Naive B cell (primary cell): ENCODE measurements at regions not wholly inside any gene's neighbourhood (a gene's known extent, or its start where the extent isn't known, plus 50 kb on each side); places are given as distances from the start of the nearest gene placed in this dataset.

Source experiments
- ATAC-seq, 2 donors: fragments of 150-1000 bp; cut with Tn5 transposase; 2 replicates each; pipeline ENCODE4 v1.10.0; 2021; ENCODE audit warnings: low read depth in 2 of 2, mild to moderate bottlenecking in 2 of 2, moderate library complexity in 2 of 2
- DNase-seq: peaks from one replicate; pipeline ENCODE4 v3.0.0; 2022
- H3K27ac Mint-ChIP-seq, 6 donors: one replicate each; pipeline ENCODE4 v1.8.0; 2020 to 2022; ENCODE audit warnings: mild to moderate bottlenecking in 6 of 6, mixed read lengths in 6 of 6, moderate library complexity in 5 of 6, inconsistent platforms in 2 of 6
- H3K27me3 Mint-ChIP-seq, 3 donors: one replicate each; pipeline ENCODE4 v1.8.0; 2021 to 2022; ENCODE audit warnings: mixed read lengths in 3 of 3, mild to moderate bottlenecking in 1 of 3
- H3K36me3 Mint-ChIP-seq, 2 donors: one replicate each; pipeline ENCODE4 v1.8.0; 2020 to 2022; ENCODE audit warnings: mixed read lengths in 2 of 2, inconsistent platforms in 1 of 2, mild to moderate bottlenecking in 1 of 2
- H3K4me1 Mint-ChIP-seq, 3 donors: one replicate each; pipeline ENCODE4 v1.8.0; 2020 to 2022; ENCODE audit warnings: mixed read lengths in 3 of 3, inconsistent platforms in 1 of 3, mild to moderate bottlenecking in 1 of 3, moderate library complexity in 1 of 3
- H3K4me3 Mint-ChIP-seq, 8 donors: one replicate each; pipeline ENCODE4 v1.8.0; 2020 to 2022; ENCODE audit warnings: mild to moderate bottlenecking in 8 of 8, mixed read lengths in 8 of 8, moderate library complexity in 8 of 8, inconsistent platforms in 2 of 8
- H3K9me3 Mint-ChIP-seq, 7 donors: one replicate each; pipeline ENCODE4 v1.8.0; 2020 to 2022; ENCODE audit warnings: mixed read lengths in 7 of 7, mild to moderate bottlenecking in 5 of 7, inconsistent platforms in 2 of 7, moderate library complexity in 1 of 7

DNA sequence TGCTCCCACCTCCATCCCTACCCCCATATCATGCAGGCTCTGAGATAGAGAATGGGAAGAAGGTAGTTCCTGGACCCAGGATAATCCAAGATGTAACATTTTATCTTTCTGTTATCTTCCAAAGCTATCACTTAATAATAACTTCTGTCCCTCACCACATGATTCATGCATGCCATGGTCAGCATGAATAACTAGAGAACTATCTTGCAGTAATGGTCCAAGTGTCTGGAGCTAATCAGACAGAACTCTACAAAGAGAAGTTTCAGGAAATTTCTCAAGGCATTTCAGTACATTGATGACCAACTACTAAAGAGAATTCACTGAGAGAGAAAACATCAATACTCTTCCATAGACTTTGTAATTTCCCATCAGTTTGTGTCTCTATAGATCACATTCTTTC, 1469.7 kb upstream of the PIK3C3 start:
- H3K4me3 Mint-ChIP-seq, result no peak overlapping the region
- H3K27ac Mint-ChIP-seq, result no peak overlapping the region
- ATAC-seq, result no peak
- no peak for DNase-seq
- no peaks in the 10 kb centered on the region for H3K36me3 Mint-ChIP-seq
- H3K9me3 Mint-ChIP-seq, result peaks cover 0 to 6% (median 0%) of the 10 kb centered on the region in 7 donors
- H3K4me1 Mint-ChIP-seq, result no peaks in the 10 kb centered on the region
- no peaks in the 10 kb centered on the region for H3K27me3 Mint-ChIP-seq

DNA sequence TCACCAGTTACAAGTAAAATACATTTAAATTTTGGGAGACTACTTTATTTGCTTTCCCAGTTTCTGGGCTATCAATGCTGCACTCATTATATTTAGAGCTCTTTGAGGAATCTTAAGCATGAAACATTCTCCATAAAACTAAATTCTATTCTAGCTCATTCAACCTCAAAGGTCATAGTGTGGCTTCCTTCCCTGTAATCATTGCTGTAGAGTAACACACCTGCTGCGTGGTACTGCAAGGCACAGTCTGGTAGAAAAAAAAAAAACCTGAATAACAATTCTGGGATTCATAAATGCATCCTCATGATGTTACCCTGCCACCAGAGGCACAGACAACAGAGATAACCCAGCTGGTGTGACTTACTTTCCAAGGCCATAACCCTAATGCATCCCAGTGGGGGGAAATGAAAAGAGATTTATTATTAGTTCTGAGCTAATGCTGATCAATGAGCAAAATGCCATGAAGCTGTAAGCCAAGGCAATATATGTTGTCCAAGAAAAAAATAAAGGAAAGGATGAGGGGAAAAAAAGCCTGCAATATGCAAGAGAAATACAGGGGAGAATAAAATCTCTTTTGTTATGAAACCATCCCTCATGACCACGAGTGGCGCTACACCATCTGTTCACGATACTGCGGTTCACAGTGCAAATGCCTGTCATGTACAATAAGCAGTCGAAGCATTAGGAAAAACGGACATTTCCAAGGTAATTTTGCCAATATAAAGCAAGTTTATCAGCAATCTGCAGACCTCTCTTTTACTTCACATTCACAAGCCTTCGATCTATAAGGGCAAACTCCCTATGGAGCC, 1481.6 kb upstream of the PIK3C3 start:
- Mint-ChIP-seq H3K4me3 (no peak overlapping the region), H3K9me3 (peaks cover 0 to 7% (median 2%) of the 10 kb centered on the region in 7 donors), H3K27ac (peak overlapping the region in 1 of 6 donors; percentile 7), H3K4me1 (no peaks in the 10 kb centered on the region), H3K36me3 (no peaks in the 10 kb centered on the region), H3K27me3 (no peaks in the 10 kb centered on the region)
- ATAC-seq, result no peak
- DNase-seq, result no peak

DNA sequence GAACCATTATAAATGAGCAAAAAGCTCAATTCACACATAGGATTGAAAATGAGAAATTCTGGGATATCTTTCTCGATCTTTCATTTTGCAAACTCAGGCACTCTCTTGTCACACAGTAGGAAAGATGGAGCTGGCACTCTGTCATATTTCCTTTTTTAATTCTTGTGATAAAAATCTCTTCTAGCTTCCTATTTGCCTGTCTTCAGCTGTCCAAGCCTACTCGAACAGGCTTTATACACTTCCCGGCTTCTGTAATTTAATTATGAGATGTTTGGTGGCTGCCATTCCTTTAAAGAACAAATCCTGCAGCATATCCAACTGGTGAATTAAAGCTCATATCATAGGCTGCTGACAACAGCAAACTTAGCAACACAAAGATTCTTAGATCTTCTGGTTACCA, 1484.3 kb upstream of the PIK3C3 start:
- no peak overlapping the region for H3K27ac Mint-ChIP-seq
- H3K27me3 Mint-ChIP-seq, result no peaks in the 10 kb centered on the region
- H3K36me3 Mint-ChIP-seq, result no peaks in the 10 kb centered on the region
- DNase-seq (no peak), ATAC-seq (no peak)
- no peak overlapping the region for H3K4me3 Mint-ChIP-seq
- peaks cover 0 to 5% (median 0%) of the 10 kb centered on the region in 7 donors for H3K9me3 Mint-ChIP-seq
- H3K4me1 Mint-ChIP-seq, result no peaks in the 10 kb centered on the region

DNA sequence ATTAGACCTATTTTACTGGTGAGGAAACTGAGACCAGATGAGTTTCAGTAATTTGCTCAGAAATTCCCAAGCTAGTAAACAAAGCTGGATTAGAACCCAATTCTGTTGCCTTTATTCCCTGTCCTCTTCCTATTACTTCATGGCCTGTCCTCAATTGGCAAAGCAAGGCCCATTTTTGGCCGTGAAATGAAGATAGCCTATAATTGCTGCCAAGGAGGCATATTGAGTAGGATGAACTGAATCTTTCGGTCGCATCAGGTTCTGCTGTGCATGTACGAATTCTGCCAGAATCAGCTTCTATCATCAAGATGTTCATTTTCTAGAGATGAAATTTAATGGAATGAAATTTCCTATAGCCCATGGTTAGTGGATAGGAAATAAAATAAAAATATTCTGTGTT, 1485.2 kb upstream of the PIK3C3 start:
- H3K4me3 Mint-ChIP-seq, result no peak overlapping the region
- ATAC-seq, result no peak
- H3K36me3 Mint-ChIP-seq, result no peaks in the 10 kb centered on the region
- H3K27me3 Mint-ChIP-seq, result no peaks in the 10 kb centered on the region
- DNase-seq, result no peak
- H3K9me3 Mint-ChIP-seq, result peaks cover 0 to 5% (median 0%) of the 10 kb centered on the region in 7 donors
- H3K27ac Mint-ChIP-seq, result no peak overlapping the region
- H3K4me1 Mint-ChIP-seq, result no peaks in the 10 kb centered on the region

DNA sequence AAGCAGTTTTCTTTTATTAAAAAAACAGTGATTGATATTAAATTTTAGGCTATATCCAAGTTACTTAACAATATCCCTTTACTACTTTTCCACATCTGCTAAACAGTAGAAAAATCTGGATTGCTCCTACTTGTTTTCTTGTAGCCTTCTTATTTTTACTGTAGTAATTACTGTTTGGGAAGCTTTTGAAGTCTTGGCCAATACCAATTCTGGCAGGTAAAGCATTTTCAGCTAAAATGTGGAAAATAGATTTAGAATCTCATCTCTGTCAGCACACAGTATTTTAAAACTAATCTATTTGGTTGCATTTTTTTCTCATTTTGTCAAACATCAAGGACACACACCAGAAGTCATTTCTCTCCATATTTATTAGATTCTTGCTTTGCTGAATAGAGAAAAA, 1485.7 kb upstream of the PIK3C3 start:
- DNase-seq (no peak), ATAC-seq (no peak)
- Mint-ChIP-seq H3K4me1 (no peaks in the 10 kb centered on the region), H3K27ac (no peak overlapping the region), H3K9me3 (peaks cover 0 to 5% (median 0%) of the 10 kb centered on the region in 7 donors), H3K36me3 (no peaks in the 10 kb centered on the region), H3K27me3 (no peaks in the 10 kb centered on the region), H3K4me3 (no peak overlapping the region)

DNA sequence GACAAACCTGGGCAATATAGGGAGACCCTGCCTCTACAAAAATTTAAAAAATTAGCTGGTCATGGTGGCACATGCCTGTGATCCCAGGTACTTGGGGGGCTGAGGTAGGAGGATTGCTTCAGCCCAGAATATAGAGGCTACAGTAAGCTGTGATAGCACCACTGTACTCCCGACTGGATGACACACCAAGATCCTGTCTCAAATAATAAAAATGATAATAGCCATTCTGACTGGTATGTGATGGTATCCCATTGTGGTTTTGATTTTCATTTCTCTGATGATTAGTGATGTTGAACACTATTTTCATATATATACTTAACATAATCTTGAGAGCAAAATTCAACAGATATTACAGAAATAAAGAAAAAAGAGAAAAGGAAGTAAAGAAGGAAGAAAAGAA, 1491.0 kb upstream of the PIK3C3 start:
- no peak overlapping the region for H3K4me3 Mint-ChIP-seq
- no peak overlapping the region for H3K27ac Mint-ChIP-seq
- no peaks in the 10 kb centered on the region for H3K4me1 Mint-ChIP-seq
- no peaks in the 10 kb centered on the region for H3K27me3 Mint-ChIP-seq
- no peak for ATAC-seq
- peaks cover 0 to 3% (median 0%) of the 10 kb centered on the region in 7 donors for H3K9me3 Mint-ChIP-seq
- H3K36me3 Mint-ChIP-seq, result no peaks in the 10 kb centered on the region
- DNase-seq, result no peak

DNA sequence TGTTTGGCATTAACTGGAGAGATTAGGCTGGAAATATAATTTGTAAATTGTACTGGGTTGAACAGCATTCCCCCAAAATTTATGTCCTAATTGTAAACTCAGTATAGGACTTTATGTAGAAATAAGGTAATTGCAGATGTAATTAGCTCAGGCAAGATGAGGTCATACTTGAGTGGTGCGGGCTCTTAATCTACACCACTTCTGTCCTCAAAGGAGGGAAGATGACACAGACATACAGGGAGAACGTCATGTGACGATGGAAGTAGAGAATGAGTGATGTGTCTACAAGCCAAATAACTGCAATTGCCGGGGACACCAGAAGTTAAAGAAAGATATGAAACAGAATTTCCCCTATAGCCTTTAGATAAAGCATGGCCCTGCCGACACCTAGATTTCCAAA, 1501.1 kb upstream of the PIK3C3 start:
- Mint-ChIP-seq H3K4me1 (no peaks in the 10 kb centered on the region), H3K36me3 (no peaks in the 10 kb centered on the region), H3K27me3 (no peaks in the 10 kb centered on the region), H3K9me3 (peaks cover 0 to 12% (median 5%) of the 10 kb centered on the region in 7 donors), H3K27ac (no peak overlapping the region), H3K4me3 (no peak overlapping the region)
- DNase-seq, result no peak
- no peak for ATAC-seq

DNA sequence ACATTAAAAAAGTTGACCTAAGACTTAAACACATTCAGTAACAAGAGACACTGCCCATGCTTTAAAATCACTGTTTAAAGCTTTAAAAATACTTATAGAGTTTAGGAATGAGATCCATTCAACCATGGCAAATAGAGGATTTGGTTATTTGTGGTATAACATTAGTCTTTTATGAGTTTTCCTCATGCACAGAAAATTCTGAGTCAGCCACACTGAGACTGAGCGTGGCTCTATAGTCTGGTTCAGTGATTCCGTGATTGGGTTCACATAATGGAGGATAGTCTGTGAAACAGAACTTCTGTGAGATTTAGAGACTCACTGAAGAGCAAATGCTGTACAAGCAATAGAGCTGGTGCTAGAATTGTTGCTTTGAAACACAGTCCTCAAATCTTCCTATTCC, 1502.4 kb upstream of the PIK3C3 start:
- Mint-ChIP-seq H3K4me1 (no peaks in the 10 kb centered on the region), H3K36me3 (no peaks in the 10 kb centered on the region), H3K9me3 (peaks cover 0 to 12% (median 3%) of the 10 kb centered on the region in 7 donors), H3K27ac (no peak overlapping the region), H3K27me3 (no peaks in the 10 kb centered on the region), H3K4me3 (no peak overlapping the region)
- DNase-seq (no peak), ATAC-seq (no peak)

DNA sequence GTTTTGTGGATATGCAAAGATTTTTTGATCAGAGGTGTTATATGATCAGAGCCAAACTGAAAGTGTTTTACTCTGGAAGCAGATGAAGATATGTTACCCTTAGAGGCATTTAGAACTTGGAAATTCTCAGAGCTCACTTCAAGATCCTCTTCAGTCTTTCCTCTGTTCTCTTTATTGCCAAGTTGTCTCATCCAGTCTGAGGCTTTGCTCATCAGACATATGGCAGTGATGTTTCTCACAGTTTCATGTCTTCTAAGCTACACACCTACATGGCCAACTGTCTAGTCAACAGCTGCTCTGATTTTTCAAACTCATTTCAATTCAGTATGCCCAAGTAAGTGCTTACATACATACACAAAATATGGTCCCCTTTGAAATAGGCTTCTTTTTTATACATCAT, 1504.3 kb upstream of the PIK3C3 start:
- H3K27ac Mint-ChIP-seq, result no peak overlapping the region
- no peak for DNase-seq
- ATAC-seq, result no peak
- H3K4me1 Mint-ChIP-seq, result no peaks in the 10 kb centered on the region
- no peaks in the 10 kb centered on the region for H3K27me3 Mint-ChIP-seq
- peaks cover 0 to 13% (median 4%) of the 10 kb centered on the region in 7 donors for H3K9me3 Mint-ChIP-seq
- no peaks in the 10 kb centered on the region for H3K36me3 Mint-ChIP-seq
- H3K4me3 Mint-ChIP-seq, result no peak overlapping the region

DNA sequence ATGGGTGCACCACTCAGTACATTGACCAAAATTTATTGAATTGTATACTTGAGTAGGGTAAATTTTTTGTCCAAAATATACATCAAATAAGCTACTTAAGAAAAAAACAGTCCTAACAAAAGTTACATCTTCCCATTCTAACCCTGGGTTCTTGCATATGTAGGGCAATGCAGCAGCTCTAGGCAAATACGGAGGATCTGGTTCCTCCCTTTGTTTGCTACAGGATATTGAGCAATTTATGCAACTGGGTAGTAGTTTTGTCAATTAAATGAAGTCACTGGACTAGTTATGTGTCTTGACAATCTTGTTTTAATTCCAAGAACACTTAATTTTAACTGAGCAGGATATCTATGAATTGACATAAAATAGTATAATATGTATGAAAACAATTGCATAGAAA, 1507.2 kb upstream of the PIK3C3 start:
- no peaks in the 10 kb centered on the region for H3K36me3 Mint-ChIP-seq
- H3K9me3 Mint-ChIP-seq, result peaks cover 0 to 6% (median under 1%) of the 10 kb centered on the region in 7 donors
- H3K4me3 Mint-ChIP-seq, result no peak overlapping the region
- H3K4me1 Mint-ChIP-seq, result no peaks in the 10 kb centered on the region
- H3K27me3 Mint-ChIP-seq, result no peaks in the 10 kb centered on the region
- no peak for DNase-seq
- no peak for ATAC-seq
- H3K27ac Mint-ChIP-seq, result no peak overlapping the region

DNA sequence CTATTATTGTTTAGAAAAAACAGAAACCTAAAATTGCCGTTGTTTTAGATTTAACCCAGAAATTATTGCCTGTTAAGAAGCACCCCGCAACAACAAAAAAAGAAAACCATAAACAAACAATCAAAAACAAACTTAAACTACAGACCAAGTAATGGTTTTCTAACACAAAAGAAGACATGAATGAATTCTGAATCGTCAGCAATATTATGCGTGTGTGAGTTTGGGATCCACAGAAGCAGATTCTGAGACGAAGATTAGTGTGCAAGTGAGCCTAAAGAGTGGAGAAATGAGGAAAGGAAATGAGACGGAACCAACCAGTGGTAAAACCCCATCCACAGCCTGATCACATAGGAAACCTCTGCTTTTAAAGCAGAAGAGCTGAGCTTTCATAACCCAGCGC, 1514.9 kb upstream of the PIK3C3 start:
- Mint-ChIP-seq H3K36me3 (no peaks in the 10 kb centered on the region), H3K27ac (peak overlapping the region in 1 of 6 donors; percentile 41), H3K27me3 (no peaks in the 10 kb centered on the region), H3K4me3 (no peak overlapping the region), H3K4me1 (no peaks in the 10 kb centered on the region), H3K9me3 (peaks cover 0 to 9% (median 2%) of the 10 kb centered on the region in 7 donors)
- no peak for DNase-seq
- no peak for ATAC-seq

DNA sequence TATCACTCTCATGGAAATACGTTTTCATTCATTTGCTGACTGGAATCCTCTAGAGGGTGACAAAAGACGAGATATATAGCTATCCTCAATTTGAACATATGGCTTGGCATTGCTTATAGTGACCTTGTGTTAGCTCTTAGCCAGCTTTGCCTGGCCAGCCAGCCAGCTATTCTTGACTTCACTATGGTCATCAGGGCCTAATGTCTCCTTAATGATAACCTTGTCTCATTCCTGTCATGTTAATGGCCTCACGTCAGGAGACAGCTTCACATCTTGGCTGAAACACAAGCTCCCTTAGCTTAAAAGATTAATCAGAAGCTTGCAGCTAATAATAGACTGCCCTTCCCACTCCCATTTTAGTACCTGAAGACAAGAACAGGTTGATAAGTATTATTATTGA, 1517.5 kb upstream of the PIK3C3 start:
- ATAC-seq (no peak), DNase-seq (no peak)
- Mint-ChIP-seq H3K27me3 (no peaks in the 10 kb centered on the region), H3K9me3 (peaks cover 0 to 7% (median 2%) of the 10 kb centered on the region in 7 donors), H3K4me3 (no peak overlapping the region), H3K4me1 (no peaks in the 10 kb centered on the region), H3K27ac (peak overlapping the region in 1 of 6 donors; percentile 29), H3K36me3 (no peaks in the 10 kb centered on the region)

DNA sequence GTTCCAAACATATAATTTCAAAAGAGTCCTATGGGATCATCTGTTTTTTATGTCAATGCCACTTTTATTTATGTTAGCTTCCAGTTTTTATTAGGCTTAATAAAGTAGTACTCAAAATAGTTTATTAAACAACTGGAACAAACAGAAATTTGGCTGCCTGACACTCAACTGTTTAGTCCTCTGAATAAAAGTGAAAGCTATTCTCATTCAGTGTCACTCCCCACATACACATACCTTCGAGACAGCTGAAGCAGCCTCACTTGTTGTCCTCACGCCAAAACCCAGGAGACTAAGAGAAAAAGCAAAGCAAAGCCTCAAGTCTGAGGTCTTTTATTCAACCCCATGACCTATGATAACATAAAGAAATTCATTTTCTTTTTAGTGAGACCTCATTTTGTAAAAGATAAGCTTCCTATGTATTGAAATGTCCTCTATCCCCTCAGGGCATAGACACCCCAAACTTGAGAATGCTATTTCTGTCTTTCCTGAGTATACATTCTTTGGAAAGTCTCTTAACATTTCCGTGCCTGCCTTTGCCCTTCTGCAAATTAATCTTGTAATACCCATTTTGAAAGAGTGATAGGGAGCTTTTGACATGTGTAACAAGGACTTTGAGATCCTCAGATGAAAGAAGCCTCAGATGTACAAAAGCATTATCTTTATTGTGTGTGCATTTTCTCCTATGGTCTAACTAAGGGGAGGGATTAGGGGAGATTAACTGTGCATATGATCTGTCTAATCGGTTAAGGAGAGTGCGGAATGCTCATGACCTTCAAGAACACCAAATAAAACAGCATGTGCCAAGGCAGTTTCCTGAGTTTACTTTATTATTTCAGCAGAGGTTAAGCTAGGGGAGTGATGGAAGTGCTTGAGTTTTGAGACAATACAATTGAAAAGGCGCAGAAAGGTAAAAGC, 1523.7 kb upstream of the PIK3C3 start:
- no peaks in the 10 kb centered on the region for H3K27me3 Mint-ChIP-seq
- DNase-seq (no peak), ATAC-seq (no peak)
- no peak overlapping the region for H3K4me3 Mint-ChIP-seq
- H3K9me3 Mint-ChIP-seq, result peaks cover 0 to 5% (median 3%) of the 10 kb centered on the region in 7 donors
- H3K36me3 Mint-ChIP-seq, result no peaks in the 10 kb centered on the region
- no peak overlapping the region for H3K27ac Mint-ChIP-seq
- no peaks in the 10 kb centered on the region for H3K4me1 Mint-ChIP-seq

DNA sequence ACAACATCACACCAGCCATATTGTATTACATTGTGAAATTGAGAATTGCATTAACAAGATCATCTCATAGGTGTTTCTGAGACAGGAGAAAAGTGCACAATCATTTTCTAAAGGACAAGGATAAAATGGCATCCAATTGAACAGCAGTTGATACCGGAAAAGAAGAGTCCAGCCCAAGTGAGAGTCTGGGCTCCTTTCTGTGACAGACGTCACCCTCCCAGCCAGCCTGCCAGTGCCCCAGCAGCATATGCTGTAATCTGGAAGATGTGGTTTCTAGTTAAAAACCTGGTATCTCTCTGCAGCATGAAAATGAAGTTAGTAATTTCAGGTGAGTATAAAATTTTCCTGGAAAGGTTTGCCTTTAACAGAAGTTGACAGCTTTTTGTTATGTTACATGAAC, 1531.7 kb upstream of the PIK3C3 start:
- no peaks in the 10 kb centered on the region for H3K4me1 Mint-ChIP-seq
- no peaks in the 10 kb centered on the region for H3K36me3 Mint-ChIP-seq
- no peaks in the 10 kb centered on the region for H3K27me3 Mint-ChIP-seq
- H3K9me3 Mint-ChIP-seq, result peaks cover 0 to 7% (median 1%) of the 10 kb centered on the region in 7 donors
- no peak for DNase-seq
- ATAC-seq, result no peak
- no peak overlapping the region for H3K27ac Mint-ChIP-seq
- H3K4me3 Mint-ChIP-seq, result no peak overlapping the region
